Skeletal muscle cell (primary cell): ENCODE measurements at regions not wholly inside any gene's neighbourhood (a gene's known extent, or its start where the extent isn't known, plus 50 kb on each side); places are given as distances from the start of the nearest gene placed in this dataset.

Experiments
- DNase-seq: peaks from one replicate; pipeline ENCODE4 v3.0.0-alpha.2; 2010; ENCODE audit warnings: low read depth
- H3K4me3 ChIP-seq: 2 replicates; pipeline ENCODE4 v1.5.1; 2011; ENCODE audit warnings: low read depth, mild to moderate bottlenecking, control low read depth, low read length, moderate library complexity

DNA sequence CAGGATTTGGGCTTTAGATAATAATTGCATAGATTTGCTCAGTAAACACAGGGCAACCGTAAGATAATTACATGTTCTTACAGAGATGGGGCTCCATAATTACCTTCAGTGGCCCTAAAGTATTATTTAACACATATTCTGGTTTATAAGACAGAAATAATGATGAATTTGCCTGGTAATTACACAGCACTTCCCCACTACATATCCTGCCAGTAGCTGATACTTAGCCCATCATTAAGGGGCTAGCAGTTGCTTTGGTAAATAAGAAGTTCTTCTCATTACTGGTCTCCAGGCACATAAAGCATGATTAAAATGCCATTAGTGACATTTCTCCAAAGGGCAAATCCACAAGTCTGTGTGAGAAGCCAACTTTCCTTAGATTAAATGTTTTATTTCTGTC is 158.7 kb downstream of the NUAK1 start:
- no peak for DNase-seq
- H3K4me3 ChIP-seq = no peak overlapping the region

DNA sequence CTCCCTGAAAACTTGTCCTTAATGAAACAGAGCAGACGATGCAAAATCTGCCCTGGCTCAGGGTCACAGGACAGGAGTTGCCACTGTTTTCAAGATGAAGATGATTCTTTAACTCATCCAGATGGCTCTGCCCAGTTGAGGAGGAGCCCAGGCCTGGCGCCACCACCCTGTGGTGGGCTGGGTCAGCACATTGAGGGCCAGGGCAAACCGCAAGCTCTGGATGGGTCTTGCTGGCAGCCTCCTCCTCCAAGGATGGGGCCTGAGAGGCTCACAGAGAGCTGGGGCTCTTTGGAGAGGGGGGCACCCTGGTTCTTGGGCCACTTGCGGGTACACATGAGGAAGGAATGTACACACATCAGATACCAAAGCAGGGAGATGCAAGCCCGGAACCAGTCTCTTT is 158.2 kb downstream of the NUAK1 start:
- H3K4me3 ChIP-seq = no peak overlapping the region
- no peak for DNase-seq

DNA sequence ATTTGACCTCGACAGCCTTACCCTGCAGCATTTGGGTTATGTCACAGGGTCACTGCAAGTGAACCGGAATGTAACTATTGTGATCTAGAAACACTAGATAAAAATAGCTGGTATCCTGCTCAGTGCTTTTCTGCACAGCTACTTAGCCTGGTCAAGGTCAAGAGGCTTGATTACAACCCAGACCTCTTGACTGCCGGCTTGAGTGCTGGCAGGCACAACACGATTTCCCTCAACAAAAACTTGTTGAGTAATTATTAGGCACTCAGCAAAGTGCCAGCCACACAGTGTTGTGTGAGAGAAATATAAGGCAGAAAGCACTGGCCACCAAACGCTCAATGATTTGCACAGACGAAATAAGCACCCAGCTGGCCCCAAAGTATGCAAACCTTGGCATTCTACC is 156.7 kb downstream of the NUAK1 start:
- H3K4me3 ChIP-seq = no peak overlapping the region
- no peak for DNase-seq

DNA sequence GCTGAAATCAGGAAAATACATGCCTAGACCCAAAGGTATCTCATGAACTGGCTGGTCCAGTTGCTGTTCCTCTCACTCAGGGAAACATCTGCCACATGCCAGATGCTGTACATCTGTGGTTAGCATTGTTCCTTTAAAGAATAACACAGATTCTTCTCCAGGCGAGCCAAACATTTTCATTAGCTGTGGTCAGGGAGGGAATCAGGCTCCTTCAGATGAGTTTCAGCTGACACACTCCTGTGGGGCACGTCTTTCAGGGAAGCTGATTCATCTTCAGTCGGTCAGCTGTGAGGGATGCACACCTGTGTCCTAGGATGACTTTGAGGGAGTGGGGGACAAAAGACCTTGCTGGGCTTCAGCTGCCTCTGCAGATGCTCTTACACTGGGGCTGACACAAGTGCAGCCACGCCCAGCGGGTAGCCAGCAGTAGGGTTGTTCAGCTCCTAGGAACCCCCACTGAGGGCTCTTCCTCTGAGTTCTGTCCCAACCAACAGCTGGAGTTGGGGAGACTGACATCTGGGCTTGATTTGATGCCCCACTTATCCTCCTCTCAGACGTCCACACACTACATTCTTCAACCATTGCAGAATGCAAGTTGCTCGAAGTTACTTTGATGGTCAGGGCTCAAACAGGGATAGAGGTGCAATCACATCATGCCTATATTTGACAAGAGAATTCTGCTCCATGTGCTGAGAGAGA is 155.0 kb downstream of the NUAK1 start:
- DNase-seq = peak; percentile 78
- H3K4me3 ChIP-seq = no peak overlapping the region

DNA sequence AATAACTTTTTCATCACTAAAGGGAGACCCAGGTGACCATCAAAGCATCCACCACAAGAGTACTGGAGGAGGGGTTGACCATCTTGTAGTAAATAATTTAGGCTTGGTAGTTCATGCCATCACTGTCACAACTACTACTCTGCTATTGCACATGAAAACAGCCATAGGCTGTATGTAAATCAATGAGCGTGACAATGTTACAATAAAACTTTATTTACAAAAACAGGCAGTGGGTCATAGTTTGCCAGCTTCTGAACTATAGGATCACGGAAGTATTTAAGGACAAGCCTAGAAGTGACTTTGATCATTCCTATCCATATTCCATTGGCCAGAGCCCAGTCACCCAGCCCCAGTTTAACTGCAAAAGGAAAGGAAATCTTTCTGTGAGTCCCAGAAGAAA is 153.4 kb downstream of the NUAK1 start:
- no peak overlapping the region for H3K4me3 ChIP-seq
- no peak for DNase-seq

DNA sequence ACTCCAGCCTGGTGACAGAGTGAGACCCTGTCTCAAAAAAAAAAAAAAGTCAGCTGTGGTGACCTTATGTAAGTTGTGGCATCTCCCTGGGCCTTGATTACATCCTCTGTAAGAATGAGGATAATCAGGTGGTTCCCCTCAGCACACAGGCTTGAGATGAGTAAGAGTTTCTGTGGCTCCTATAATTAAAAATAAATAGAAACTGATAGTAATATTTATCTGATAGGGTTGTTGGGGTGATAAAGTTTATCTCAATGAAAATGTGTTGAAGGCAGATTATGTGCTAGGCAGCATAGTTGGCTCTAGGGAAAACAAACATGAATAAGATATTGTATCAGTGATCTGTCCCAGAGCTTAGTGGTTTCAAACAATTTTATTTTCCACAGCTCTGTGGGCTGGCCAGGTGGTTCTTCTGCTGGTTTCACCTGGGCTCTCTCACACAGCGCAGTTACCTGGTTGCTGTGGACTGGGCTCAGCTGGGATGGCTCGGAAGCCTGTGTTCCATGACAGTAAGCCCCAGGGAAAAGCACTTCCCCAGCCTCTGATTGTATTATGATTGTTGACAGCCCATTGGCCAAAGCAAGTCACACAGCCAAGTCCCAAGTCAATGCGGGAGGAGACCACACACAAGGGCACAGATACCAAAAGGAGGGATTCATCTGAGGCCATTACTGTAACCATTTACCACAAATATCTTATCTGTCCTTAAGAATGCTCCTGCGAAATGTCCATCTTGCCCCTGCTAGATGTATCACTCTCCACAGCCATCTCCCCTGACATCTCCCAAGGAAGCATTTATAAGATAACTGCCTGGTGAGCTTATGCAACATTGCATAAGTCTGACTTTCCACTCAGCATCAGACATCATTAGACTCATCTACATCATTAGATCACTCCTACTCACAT is 151.7 kb downstream of the NUAK1 start:
- DNase-seq = peak; percentile 79
- no peak overlapping the region for H3K4me3 ChIP-seq

DNA sequence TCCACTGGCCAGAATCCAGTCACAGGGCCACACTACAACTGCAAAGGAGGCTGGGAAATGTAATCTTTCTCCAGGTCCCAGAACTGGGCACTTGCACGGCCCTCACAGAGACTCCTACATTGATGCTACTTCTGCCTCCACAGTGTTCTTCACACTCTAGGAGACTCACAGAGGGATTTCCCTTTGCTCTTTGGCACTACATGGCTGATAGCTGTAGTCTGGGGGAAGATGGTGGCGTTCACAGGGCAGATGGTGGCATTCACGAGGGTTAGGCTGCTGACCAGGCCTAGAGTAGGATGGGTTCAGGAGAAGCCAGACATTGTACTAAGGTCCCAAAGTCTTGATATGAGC is 151.1 kb downstream of the NUAK1 start:
- H3K4me3 ChIP-seq = no peak overlapping the region
- DNase-seq = no peak

DNA sequence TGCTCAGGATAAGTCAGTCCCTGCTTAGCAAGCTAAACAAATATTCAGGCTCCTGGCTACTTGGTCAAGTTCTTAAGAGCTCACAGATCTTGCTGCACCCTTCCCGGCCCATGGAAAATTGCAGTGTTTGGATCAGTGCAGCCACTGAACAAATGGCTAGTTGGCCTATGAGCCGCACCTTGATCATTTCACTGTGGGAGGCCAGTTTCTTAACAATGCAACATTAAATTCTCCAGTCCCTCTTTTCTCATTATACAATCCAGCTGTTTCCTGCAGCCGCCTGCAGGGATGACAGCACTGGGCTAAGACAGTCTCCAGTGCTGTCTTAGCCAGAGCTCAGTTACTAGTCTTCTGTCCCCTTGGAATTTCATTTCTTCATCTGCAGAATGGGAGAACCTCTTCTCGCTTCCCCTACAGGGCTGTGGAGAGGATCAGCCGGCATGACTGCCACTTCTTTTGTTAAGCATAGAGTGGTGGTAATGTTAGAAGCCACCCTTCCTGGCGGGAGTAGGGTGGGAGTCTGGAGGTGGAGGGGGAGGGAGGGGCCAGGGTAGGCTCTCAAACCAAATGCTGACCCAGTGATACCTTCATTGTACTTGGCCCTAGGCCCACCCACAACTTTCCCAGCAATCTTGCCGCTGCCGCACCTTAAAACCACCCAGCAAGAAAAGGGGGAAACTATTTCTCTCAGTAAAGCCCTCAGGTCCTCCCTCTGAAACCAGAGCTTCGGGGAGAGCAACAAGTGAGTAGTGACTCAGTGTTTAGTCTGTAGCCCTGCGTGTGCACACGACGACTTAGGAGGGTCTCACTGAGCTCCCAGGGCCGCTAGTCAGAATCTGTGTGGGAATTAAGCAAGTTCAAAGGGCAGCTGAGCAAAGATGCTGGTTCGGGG is 145.7 kb downstream of the NUAK1 start:
- H3K4me3 ChIP-seq = no peak overlapping the region
- DNase-seq = no peak

DNA sequence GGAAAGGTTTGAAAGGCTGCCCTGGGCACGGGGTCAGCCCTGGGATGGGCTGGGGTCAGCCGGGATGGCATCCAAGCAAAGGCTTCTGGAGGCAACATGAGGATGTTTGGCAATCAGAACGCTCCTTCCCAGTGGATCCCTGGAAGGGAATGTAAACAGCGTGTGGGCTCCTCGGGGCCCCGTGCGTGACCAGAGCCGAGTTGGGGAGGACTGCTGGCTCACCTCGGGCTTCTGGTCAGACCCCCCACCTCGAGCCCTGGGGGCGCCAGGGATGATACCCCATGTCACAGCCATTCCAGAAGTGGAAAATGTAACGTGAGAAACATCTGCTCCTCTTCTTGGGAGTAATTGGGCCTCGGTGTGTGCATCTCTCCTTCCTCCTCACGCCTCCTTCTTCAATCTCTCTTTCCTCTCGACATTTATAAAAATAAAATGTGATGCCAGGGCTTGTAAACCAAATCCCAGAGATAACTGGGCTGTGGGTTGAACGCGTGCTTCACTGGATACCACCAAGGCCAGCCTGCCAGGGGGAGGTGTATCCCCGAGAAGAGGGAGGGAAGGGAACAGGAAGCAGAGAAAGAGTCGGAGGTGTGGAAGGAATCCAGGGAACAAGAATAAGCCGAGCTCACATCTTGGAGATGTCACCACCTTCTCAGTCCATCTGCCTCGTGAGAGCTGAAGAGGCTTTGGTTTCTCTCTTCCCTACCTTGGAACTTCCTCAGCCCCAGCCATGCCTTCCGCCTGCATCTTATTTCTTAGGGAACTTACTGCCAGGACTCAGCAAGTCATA is 144.8 kb downstream of the NUAK1 start:
- H3K4me3 ChIP-seq = no peak overlapping the region
- no peak for DNase-seq

DNA sequence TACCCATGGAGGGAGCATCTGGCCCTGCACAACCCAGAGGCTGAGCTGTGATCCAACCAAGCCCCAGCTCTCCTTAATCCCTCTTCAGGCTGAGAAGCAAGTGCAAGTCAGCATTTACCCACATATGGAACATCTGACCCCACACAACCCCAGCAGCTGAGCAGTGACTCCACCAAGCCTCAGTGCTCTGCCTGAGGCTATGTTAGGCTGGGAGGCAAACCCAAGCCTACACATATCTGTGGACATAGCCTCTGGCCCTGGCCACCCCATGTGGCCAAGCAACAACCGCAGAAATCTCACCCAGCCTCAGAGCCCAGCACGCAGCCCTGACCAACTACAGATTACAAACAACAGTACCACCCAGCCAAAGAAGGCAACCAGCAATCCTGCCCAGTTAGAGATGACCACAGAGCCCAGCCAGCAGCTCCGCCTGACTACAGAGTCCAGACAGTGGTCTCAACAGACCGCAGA is 142.8 kb downstream of the NUAK1 start:
- DNase-seq = no peak
- H3K4me3 ChIP-seq = no peak overlapping the region

DNA sequence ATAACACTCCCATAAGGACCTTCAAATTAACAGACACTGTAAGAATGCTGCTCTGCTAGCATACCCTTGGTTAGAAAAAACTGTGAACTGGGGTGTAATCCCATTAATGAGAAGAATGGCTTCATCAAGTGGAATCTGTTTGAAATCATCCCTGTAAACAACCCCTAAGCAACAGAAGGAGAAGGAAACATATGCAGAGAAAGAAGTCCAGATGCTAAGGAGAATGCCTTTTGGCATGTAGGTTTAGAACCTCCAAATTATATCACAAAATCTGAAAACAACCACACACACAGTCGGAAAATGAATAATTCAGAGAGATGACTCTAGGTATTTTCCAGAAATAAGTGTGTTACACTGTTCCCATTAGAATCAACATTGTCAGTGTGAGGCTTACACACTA is 140.2 kb downstream of the NUAK1 start:
- no peak for DNase-seq
- no peak overlapping the region for H3K4me3 ChIP-seq

DNA sequence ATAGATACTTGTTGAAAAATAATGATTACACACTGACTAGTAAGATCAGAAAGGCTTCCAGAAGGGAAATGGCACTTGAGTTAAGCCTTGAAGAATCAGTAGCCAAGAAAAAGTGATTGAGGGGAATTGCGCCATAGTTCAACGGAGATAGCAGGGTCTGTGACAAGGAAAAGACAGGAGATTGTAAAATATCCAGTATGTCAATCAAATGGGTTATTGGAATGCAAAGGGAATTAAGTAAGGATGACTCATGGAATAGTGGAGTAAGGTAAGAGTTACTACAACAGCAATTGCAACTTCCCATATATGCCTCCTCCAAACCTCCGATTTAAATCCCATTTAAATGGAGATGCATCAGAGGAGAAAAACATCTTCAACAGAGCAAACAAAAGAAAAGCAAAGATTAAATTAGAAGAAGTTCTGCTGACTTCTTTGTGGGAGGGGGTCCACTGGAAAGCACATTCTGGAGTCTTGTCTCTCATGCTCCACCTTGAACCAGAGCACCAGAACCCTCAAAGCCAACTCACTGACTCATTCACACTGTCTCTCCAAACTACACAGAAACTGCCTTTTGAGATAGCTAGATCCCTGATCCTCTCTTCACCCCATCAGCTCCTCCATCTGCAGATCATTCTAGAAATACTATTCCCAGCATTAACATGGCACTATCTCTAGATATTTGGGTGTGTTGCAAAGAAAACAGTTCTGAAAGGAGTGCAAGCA is 138.2 kb downstream of the NUAK1 start:
- no peak for DNase-seq
- H3K4me3 ChIP-seq = no peak overlapping the region

DNA sequence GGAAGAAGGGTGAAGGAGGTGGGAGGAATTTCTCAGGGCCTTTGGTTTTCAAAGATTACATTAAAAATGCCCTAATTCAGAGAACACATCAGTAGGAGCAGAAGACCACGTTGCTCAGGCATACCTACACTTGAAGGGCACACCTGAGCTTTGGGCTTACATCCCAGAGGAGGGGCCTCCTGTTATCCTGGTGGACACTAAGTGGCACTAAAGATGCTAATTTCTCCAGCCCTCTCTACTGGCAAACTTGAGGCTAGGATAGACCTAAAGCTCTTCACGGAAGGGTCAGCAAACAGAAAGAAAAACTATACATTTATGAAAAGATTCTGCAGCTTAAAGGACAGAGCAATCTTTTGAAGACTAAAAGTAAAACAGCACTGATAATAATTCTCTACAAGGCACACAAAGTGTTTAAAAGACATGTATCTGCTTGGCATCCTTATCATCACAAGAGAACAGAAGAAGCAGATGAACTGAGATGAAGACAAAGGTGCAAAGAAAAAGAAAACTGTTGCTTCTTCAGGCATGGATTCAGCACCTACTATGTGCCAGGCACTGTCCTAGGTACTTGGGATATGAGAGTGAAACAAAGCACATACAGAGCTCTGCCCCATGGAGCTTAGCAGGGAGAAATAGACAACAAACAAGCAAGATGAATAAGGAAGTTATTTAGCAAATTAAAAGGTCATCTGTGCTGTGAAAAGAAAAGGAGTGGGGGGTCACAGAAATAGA is 137.5 kb downstream of the NUAK1 start:
- DNase-seq = no peak
- no peak overlapping the region for H3K4me3 ChIP-seq

DNA sequence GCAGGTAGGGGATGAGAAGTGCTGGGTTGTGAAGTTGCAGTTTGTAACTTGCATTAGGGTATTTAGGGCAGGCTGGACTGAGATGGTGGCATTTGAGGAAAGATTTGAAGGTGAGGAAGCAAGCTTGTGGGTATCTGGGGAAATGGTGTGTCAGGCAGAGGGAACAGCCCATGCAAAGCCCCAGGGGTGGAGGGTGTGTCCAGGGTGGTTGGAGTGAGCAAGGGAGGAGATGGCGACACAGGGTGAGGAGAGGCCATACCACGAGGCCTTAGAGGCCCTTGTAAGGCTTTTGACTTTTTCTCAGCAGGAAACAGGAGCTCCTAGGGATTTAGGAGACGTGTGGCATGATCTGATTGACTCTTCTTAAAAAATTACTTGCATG is 136.9 kb downstream of the NUAK1 start:
- H3K4me3 ChIP-seq = no peak overlapping the region
- DNase-seq = no peak

DNA sequence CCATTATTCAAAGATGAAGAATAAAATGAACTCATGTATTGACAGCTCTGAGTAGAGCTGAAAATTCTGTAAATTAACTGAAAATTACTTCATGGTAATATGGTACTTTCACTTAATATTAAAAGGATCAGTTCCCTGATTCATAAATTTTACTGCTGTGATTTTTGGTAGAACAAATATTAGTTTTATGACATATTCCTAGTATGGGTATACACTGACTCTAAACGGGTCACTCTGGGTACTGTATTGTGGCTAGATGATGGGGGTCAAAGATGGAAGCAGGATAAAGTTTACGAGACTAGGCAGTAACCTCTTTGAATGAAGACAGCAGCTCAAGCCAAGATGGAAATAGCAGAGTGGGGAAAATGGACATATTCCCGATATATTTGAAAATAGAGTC is 135.5 kb downstream of the NUAK1 start:
- H3K4me3 ChIP-seq = no peak overlapping the region
- DNase-seq = no peak

DNA sequence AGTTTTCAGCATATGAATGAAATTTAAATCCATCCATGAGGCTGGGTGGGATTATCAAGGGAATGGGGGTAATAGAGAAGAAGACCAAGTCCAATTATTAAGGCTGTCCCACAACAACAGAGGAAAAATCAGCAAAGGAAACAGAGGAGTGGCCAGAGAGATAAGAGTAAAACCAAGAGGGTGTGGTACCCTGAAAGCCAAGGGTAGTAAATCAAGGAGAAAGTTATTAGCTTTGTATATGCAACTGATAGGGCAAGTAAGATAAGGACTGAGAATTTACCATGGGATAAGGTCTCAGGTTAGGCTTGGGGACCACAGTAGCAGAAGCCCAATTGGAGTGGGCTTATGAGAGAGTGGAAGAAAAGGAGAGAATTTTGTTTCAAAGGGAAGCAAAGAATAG is 134.5 kb downstream of the NUAK1 start:
- no peak overlapping the region for H3K4me3 ChIP-seq
- no peak for DNase-seq

DNA sequence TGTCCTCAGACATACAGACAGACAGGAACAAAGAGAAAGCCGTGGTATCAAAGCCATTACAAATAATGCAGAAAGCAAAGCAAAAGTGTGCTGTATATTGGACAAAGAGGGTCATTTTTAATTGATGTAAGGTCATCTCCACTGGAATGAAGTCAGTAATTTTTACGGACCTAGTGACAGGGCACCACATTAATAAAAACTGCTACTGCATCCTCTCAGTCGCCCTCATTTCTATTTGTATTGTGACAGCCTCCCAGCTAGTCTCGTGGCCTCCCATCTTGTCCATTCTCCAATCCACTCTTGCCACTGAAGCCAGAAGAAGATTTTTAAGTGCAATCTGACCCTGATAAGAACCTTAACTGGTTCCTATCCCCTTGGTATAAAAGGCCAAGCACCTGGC is 132.4 kb downstream of the NUAK1 start:
- DNase-seq = no peak
- H3K4me3 ChIP-seq = no peak overlapping the region

DNA sequence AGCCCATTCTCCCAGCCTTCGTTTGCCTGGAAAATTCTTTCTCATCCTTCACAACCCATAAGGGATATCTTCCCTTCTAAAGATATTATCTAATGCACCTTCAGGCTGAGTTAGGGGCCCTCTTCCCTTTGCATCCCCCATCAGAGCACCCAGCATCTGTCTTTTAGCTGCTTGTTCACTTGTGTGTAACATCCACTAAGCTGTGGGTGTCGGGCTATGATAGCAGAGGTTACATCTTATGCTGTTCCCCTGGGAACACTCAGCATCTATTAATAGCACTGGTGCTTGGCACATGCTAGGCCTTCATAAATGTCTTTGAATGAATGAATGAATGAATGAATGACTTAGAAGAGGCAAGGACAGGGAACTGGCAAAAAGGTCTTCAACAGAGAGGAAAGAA is 131.8 kb downstream of the NUAK1 start:
- no peak overlapping the region for H3K4me3 ChIP-seq

More for the DNA sequence above, 131.8 kb downstream of the NUAK1 start:
- DNase-seq = no peak
